ENCODE measurements at regions not wholly inside any gene's neighbourhood (a gene's known extent, or its start where the extent isn't known, plus 50 kb on each side); places are given as distances from the start of the nearest gene placed in this dataset.

GRCh38 chr1:5436808-5437207, 555.4 kb downstream of the NPHP4 start:
- Histone ChIP-seq H3K4me3 (ENCODE audit: low read length) (no peak overlapping the region), H3K4me1 (ENCODE audit: insufficient read depth, low read length) (no peaks in the 10 kb centered on the region), H3K9ac (ENCODE audit: low read length) (no peak overlapping the region), H4K20me1 (ENCODE audit: low read length) (no peaks in the 10 kb centered on the region), H3F3A (ENCODE audit: low read length, unreplicated experiment) (no peaks in the 10 kb centered on the region), H3K27me3 (ENCODE audit: low read length) (peaks cover 38% of the 10 kb centered on the region), H3K79me2 (ENCODE audit: low read length) (no peaks in the 10 kb centered on the region), H2AFZ (ENCODE audit: low read length) (no peak overlapping the region), H3K9me3 (ENCODE audit: low read length) (no peaks in the 10 kb centered on the region), H3K4me2 (ENCODE audit: low read length) (no peak overlapping the region), H3K9me2 (replicated peaks; ENCODE audit: low read length) (no peaks in the 10 kb centered on the region), H3K36me3 (ENCODE audit: low read depth, low read length) (no peaks in the 10 kb centered on the region), H3K27ac (ENCODE audit: low read length) (no peak overlapping the region)
- POLR2A ChIA-PET (ENCODE audit: unreplicated experiment), result no interaction called here
- ATAC-seq (no peak), DNase-seq (no peak)
- TF ChIP-seq CTCF (conservative IDR thresholded peaks at IDR 0.05; ENCODE audit: low read depth, low read length) (no peak), EZH2 (IDR thresholded peaks at IDR 0.05; ENCODE audit: low read length, unreplicated experiment) (no peak), EZH2phosphoT487 (IDR thresholded peaks at IDR 0.05; ENCODE audit: borderline replicate concordance, low read length) (no peak)
- CTCF ChIA-PET, result no interaction called here
- no TSS peak for BruUV-seq (replicated peaks)
- intact Hi-C loops (cut with micrococcal nuclease), result no loop called here

GRCh38 chr1:5435414-5435813, 556.8 kb downstream of the NPHP4 start:
- H3K9me2 ChIP-seq (replicated peaks; ENCODE audit: low read length), result no peaks in the 10 kb centered on the region
- no TSS peak for BruUV-seq (replicated peaks)
- H3K79me2 ChIP-seq (ENCODE audit: low read length), result no peaks in the 10 kb centered on the region
- no peak overlapping the region for H3K9ac ChIP-seq (ENCODE audit: low read length)
- H3K9me3 ChIP-seq (ENCODE audit: low read length), result no peaks in the 10 kb centered on the region
- ChIA-PET CTCF (no interaction called here), POLR2A (ENCODE audit: unreplicated experiment) (no interaction called here)
- H3K27ac ChIP-seq (ENCODE audit: low read length), result no peak overlapping the region
- no peaks in the 10 kb centered on the region for H3K36me3 ChIP-seq (ENCODE audit: low read depth, low read length)
- H3K27me3 ChIP-seq (ENCODE audit: low read length), result peaks cover 52% of the 10 kb centered on the region
- no peak overlapping the region for H3K4me2 ChIP-seq (ENCODE audit: low read length)
- H3K4me3 ChIP-seq (ENCODE audit: low read length), result no peak overlapping the region
- ATAC-seq (no peak), DNase-seq (no peak)
- TF ChIP-seq CTCF (conservative IDR thresholded peaks at IDR 0.05; ENCODE audit: low read depth, low read length) (no peak), EZH2 (IDR thresholded peaks at IDR 0.05; ENCODE audit: low read length, unreplicated experiment) (no peak), EZH2phosphoT487 (IDR thresholded peaks at IDR 0.05; ENCODE audit: borderline replicate concordance, low read length) (no peak)
- H4K20me1 ChIP-seq (ENCODE audit: low read length), result no peaks in the 10 kb centered on the region
- no peaks in the 10 kb centered on the region for H3K4me1 ChIP-seq (ENCODE audit: insufficient read depth, low read length)
- H3F3A ChIP-seq (ENCODE audit: low read length, unreplicated experiment), result no peaks in the 10 kb centered on the region
- intact Hi-C loops (cut with micrococcal nuclease), result no loop called here
- no peak overlapping the region for H2AFZ ChIP-seq (ENCODE audit: low read length)

- Histone ChIP-seq H3K9me2 (replicated peaks; ENCODE audit: low read length) (no peaks in the 10 kb centered on the region), H3K36me3 (ENCODE audit: low read depth, low read length) (no peaks in the 10 kb centered on the region), H4K20me1 (ENCODE audit: low read length) (no peaks in the 10 kb centered on the region), H3F3A (ENCODE audit: low read length, unreplicated experiment) (no peaks in the 10 kb centered on the region), H3K9ac (ENCODE audit: low read length) (no peak overlapping the region), H3K4me3 (ENCODE audit: low read length) (no peak overlapping the region), H3K79me2 (ENCODE audit: low read length) (no peaks in the 10 kb centered on the region), H3K4me1 (ENCODE audit: insufficient read depth, low read length) (no peaks in the 10 kb centered on the region), H3K27me3 (ENCODE audit: low read length) (peaks cover 79% of the 10 kb centered on the region), H3K27ac (ENCODE audit: low read length) (no peak overlapping the region), H2AFZ (ENCODE audit: low read length) (no peak overlapping the region), H3K4me2 (ENCODE audit: low read length) (no peak overlapping the region), H3K9me3 (ENCODE audit: low read length) (no peaks in the 10 kb centered on the region)
- ATAC-seq (no peak), DNase-seq (no peak)
- intact Hi-C loops (cut with micrococcal nuclease), result no loop called here
- TF ChIP-seq CTCF (conservative IDR thresholded peaks at IDR 0.05; ENCODE audit: low read depth, low read length), result no peak
- TF ChIP-seq EZH2phosphoT487 (IDR thresholded peaks at IDR 0.05; ENCODE audit: borderline replicate concordance, low read length), result no peak
- TF ChIP-seq EZH2 (IDR thresholded peaks at IDR 0.05; ENCODE audit: low read length, unreplicated experiment), result no peak
- ChIA-PET CTCF (no interaction called here), POLR2A (ENCODE audit: unreplicated experiment) (no interaction called here)
- BruUV-seq (replicated peaks), result no TSS peak
Observed at GRCh38 chr1:5432436-5432835, 559.8 kb downstream of the NPHP4 start.
